HCT116 (cell line): ENCODE measurements at regions not wholly inside any gene's neighbourhood (a gene's known extent, or its start where the extent isn't known, plus 50 kb on each side); places are given as distances from the start of the nearest gene placed in this dataset.

Experiments used
- ELF1 ChIP-seq: IDR thresholded peaks from 2 replicates; pipeline ENCODE4 v1.6.1; 2012; ENCODE audit warnings: low read depth, borderline replicate concordance
- EZH2 ChIP-seq: fragments of 200-600 bp; sonication (generic); IDR thresholded peaks from 2 replicates; pipeline ENCODE4 v1.6.1; 2017; ENCODE audit warnings: antibody characterized with exemption, mixed run types
- POLR2A ChIP-seq: IDR thresholded peaks from 2 replicates; pipeline ENCODE4 v1.7.0; 2011; ENCODE audit warnings: borderline replicate concordance; ENCODE audit not compliant: insufficient read depth, insufficient read length; ENCODE audit errors: extremely low read depth
- POLR2AphosphoS5 ChIP-seq: IDR thresholded peaks from 2 replicates; pipeline ENCODE4 v1.6.1; 2011; ENCODE audit warnings: mild to moderate bottlenecking, low read depth, low read length, moderate library complexity
- SIN3A ChIP-seq: IDR thresholded peaks from 2 replicates; pipeline ENCODE4 v1.6.1; 2012; ENCODE audit warnings: low read depth
- TCF7L2 ChIP-seq: IDR thresholded peaks from 2 replicates; pipeline ENCODE4 v1.7.0; 2011; ENCODE audit warnings: borderline replicate concordance, inconsistent platforms; ENCODE audit not compliant: insufficient read depth, insufficient read length; ENCODE audit errors: extremely low read depth
- YY1 ChIP-seq: IDR thresholded peaks from 2 replicates; pipeline ENCODE4 v1.6.1; 2011; ENCODE audit warnings: low read length, low read depth, moderate library complexity, mild to moderate bottlenecking; ENCODE audit not compliant: insufficient replicate concordance; ENCODE audit errors: extremely low read depth
- TF ChIP-seq, protein P1 (sequence below), 3 experiments: fragments of 200-600 bp in 1 of 3; sonication (generic) in 1 of 3; IDR thresholded peaks in 2 of 3; conservative IDR thresholded peaks in 1 of 3; 2 replicates each; pipeline ENCODE4 v1.5.1; 2012 to 2017; ENCODE audit warnings: low read depth in 2 of 3, low read length in 2 of 3, antibody characterized with exemption in 1 of 3, borderline replicate concordance in 1 of 3, control low read depth in 1 of 3, mild to moderate bottlenecking in 1 of 3, mixed read lengths in 1 of 3, mixed run types in 1 of 3, moderate library complexity in 1 of 3; ENCODE audit not compliant: insufficient read depth in 1 of 3
- TF ChIP-seq, protein P2 (sequence below): IDR thresholded peaks from 2 replicates; pipeline ENCODE4 v1.6.1; 2012; ENCODE audit warnings: low read depth
- TF ChIP-seq, protein P3 (sequence below): IDR thresholded peaks from 2 replicates; pipeline ENCODE4 v1.6.1; 2012

DNA sequence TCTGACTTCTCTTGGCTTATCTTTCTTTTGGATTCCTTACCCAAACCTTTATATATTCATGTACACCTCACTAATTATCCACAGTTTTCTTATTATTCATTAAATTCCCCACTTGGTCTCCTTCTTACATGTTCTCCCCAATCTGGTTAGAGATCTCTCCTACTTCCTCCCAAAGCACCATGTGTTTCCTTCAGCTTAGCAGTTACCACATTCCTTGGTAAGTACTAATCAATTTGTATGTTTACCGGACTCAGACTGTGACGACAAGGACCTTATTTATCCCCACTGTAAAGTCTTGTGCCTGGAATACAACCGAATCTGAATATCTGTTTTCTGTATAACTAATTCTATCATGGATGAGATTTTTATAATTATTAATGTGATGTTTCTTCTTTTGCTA is 389.5 kb downstream of the KCNJ2 start:
- TF ChIP-seq, protein P1, sequence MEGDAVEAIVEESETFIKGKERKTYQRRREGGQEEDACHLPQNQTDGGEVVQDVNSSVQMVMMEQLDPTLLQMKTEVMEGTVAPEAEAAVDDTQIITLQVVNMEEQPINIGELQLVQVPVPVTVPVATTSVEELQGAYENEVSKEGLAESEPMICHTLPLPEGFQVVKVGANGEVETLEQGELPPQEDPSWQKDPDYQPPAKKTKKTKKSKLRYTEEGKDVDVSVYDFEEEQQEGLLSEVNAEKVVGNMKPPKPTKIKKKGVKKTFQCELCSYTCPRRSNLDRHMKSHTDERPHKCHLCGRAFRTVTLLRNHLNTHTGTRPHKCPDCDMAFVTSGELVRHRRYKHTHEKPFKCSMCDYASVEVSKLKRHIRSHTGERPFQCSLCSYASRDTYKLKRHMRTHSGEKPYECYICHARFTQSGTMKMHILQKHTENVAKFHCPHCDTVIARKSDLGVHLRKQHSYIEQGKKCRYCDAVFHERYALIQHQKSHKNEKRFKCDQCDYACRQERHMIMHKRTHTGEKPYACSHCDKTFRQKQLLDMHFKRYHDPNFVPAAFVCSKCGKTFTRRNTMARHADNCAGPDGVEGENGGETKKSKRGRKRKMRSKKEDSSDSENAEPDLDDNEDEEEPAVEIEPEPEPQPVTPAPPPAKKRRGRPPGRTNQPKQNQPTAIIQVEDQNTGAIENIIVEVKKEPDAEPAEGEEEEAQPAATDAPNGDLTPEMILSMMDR (IDR thresholded peaks at IDR 0.05 in 2 of 3, conservative IDR thresholded peaks at IDR 0.05 in 1 of 3; ENCODE audit: borderline replicate concordance in 1 of 3, insufficient read depth in 1 of 3, low read depth in 2 of 3, low read length in 2 of 3): no peak
- TF ChIP-seq, protein P2, sequence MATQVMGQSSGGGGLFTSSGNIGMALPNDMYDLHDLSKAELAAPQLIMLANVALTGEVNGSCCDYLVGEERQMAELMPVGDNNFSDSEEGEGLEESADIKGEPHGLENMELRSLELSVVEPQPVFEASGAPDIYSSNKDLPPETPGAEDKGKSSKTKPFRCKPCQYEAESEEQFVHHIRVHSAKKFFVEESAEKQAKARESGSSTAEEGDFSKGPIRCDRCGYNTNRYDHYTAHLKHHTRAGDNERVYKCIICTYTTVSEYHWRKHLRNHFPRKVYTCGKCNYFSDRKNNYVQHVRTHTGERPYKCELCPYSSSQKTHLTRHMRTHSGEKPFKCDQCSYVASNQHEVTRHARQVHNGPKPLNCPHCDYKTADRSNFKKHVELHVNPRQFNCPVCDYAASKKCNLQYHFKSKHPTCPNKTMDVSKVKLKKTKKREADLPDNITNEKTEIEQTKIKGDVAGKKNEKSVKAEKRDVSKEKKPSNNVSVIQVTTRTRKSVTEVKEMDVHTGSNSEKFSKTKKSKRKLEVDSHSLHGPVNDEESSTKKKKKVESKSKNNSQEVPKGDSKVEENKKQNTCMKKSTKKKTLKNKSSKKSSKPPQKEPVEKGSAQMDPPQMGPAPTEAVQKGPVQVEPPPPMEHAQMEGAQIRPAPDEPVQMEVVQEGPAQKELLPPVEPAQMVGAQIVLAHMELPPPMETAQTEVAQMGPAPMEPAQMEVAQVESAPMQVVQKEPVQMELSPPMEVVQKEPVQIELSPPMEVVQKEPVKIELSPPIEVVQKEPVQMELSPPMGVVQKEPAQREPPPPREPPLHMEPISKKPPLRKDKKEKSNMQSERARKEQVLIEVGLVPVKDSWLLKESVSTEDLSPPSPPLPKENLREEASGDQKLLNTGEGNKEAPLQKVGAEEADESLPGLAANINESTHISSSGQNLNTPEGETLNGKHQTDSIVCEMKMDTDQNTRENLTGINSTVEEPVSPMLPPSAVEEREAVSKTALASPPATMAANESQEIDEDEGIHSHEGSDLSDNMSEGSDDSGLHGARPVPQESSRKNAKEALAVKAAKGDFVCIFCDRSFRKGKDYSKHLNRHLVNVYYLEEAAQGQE: no peak
- TF ChIP-seq ELF1 (no peak), TCF7L2 (no peak), SIN3A (no peak), POLR2A (no peak), YY1 (no peak), POLR2AphosphoS5 (no peak), EZH2 (no peak)
- TF ChIP-seq, protein P3, sequence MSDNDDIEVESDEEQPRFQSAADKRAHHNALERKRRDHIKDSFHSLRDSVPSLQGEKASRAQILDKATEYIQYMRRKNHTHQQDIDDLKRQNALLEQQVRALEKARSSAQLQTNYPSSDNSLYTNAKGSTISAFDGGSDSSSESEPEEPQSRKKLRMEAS: no peak
